GM18511 (cell line): ENCODE measurements at regions not wholly inside any gene's neighbourhood (a gene's known extent, or its start where the extent isn't known, plus 50 kb on each side); places are given as distances from the start of the nearest gene placed in this dataset.
"Not testable (repeated sequence)": the region's sequence is repeated elsewhere in the genome, so short reads cannot be mapped to it uniquely, and the experiment has no call there.

Experiments
- ATAC-seq: cut with Tn5 transposase; IDR thresholded peaks from one replicate; pipeline ENCODE4 v1.9.1; 2021; ENCODE audit warnings: mild to moderate bottlenecking, moderate library complexity; ENCODE audit not compliant: unreplicated experiment

DNA sequence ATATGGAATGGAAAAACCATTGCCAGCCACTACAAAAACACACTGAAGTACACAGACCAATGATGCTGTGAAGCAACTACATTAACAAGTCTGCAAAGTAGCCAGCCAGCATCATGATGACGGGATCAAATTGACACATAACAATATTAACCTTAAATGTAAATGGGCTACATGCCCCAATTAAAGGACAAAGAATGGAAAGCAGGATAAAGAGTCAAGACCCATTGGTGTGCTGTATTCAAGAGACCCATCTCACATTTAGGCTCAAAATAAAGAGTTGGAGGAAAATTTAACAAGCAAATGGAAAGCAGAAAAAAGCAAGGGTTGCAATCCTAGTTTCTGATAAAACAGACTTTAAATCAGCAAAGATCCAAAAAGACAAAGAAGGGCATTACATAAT is 188.5 kb upstream of the HAND2 start:
- not testable (repeated sequence) for ATAC-seq

DNA sequence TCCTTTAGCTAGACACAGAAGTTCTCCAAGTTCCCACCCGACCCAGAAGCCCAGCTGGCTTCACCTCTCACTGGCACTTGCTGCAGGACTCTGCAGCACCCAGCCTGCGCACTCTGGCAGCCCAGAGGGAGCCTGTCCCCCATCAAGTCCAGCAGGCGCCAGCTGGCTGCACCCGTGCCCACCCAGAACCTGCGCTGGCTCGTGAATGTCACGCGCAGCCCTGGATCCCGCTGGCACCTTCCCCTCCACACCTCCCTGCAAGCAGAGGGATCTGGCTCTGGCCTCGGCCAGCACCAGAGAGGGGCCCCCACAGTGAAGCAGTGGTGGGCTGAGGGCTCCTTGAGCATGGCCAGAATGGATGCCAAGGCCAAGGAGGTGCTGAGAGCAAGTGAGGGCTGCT is 187.6 kb upstream of the HAND2 start:
- no peak for ATAC-seq

DNA sequence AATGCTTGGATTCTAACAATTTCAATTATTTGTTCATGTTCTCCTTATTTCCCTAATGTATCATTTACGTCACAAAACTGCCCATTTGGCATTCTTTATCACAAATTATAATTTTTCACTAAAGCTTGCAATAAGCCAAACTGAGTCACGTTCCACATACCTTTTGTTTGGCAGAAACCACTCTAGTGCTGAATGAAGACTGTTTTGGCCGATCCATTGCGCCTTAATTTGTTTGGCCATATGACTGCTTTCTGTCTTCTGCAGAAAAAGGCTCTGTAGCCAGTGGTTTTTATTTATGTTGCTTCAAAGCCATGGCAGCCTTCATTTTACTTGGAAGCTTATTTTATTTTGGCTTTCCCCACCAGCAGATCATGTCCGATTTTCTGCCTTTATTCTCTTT is 184.4 kb upstream of the HAND2 start:
- no peak for ATAC-seq

DNA sequence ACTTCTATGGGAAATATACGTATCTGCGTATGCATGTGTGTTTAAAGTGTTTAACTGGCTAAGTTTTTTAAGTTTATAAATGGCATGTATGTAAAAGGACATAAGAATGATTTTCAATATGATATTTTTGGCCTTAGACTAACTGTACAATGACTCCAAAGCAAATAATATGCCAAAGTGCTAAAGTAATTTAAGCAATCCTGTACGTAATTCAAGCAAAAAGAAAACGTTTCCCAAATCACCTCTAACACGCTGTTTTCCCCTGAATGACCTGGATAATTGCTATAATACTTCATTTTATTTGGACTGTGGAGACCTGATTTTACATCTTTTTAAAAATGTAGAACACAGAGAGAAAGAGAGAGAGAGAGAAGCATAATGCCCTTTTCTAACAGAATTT is 183.0 kb upstream of the HAND2 start:
- ATAC-seq, result no peak

DNA sequence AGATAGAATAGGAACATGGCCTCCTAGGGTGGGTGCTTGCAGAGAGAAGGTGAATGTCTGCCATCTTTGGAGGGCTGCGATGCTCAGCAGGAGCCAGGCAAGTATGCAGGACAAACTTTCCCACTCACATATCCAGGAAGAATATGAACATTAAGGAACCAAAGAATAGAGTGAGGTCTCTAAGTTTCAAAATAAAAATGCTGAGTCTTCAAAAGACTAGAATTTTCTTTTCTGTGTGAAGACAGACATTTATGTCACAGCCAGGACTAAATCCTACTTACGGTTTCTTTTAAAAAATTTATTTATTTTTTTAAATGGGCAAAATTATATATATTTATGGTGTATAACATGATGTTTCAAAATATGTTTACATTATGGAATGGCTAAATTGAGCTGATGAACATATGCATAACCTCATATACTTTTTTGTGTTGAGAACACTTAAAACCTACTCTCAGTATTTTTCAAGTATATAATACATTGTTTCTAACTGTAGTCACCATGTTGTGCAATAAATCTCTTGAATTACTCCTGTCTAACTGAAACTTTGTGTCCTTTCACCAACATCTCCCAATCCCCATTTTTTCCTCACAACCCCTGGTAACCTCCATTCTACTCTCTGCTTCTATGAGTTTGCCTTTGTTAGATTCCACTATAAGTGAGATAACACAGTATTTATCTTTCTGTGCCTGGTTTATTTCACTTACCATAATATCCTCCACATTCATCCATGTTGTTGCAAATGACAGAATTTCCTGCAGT is 177.8 kb upstream of the HAND2 start:
- no peak for ATAC-seq

DNA sequence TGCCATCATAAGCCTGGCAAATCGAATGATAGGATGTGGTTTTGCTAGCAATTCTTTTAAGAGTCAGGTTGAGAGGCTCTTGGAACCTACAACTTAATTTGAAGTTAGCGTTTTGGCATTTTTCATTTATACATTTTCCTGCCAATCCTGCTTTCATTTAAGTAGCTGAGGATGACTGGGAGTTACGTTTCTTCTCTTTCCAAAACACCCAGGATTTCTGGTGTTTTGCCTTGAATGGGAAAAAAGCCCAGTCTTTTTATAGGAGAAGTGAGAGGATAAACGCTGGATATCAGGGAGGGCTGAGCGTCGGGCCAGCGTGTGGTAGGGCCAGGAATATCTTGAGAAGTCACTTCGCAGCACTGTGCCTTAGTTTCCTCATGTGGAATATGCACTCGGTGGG is 174.2 kb upstream of the HAND2 start:
- ATAC-seq, result no peak

DNA sequence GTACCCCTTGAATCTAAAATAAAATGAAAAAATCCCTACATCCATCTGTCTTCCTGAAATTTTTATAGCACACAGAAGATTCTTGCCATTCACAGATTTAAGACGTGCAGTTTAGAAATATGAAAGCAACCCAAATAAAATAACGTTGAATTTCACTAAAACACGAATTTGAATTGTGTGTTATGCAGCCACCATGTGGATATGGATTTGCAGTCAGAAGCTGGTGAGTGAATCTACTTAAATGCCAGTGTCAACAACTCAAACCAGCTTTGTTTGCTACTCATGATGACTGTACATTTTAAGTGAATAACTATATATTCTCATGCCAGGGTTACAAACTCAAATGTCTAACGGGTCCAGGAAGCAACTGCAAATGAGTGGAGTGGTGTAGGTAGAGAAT is 173.0 kb upstream of the HAND2 start:
- ATAC-seq, result no peak

DNA sequence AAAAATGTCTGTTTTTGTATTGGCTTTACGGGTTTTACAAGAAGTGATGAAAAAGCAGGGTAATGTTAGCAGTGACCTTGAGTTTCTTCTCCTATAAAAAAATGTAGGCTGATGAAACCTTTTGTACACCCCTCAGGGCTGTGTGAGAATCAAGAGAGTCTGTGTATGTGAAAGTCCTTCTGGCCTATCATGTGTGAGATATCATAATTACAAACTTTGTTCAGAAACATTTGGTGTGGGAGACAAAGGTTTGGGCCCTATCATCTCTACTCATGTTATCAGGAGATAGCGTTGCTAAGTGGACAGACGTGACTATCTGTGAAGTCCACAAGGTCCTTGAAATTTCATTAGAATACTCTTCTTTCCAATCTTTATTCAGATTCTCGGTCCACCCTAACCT is 170.6 kb upstream of the HAND2 start:
- no peak for ATAC-seq

DNA sequence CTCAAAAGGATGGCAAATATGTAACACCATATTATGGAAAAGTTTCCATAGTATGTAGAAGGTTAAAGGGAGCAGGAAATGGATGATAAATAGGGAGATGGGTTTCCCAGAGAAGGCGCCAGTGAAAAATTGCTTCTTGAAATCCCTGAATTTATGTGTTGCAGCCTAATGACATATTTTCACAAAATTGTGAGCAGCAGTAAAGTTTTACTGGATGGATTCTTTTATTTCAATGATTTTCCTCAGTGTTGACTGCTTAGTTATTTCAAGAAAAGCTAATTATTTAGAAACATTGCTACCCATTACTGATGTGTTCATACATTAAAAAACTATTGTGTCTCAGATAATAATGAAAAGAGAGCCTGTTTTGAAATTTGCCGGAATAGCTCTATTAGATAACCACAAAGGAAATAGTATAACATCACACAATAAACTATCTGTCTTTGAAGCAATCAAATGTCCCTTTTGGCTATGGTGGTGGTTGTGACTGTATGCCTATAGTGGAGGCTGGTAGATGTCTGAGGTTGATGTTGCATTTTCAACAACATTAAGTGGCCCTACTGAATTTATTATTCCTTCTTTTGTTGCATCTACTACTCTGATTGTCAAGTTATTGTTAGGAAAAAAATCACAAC is 169.9 kb upstream of the HAND2 start:
- ATAC-seq, result no peak

DNA sequence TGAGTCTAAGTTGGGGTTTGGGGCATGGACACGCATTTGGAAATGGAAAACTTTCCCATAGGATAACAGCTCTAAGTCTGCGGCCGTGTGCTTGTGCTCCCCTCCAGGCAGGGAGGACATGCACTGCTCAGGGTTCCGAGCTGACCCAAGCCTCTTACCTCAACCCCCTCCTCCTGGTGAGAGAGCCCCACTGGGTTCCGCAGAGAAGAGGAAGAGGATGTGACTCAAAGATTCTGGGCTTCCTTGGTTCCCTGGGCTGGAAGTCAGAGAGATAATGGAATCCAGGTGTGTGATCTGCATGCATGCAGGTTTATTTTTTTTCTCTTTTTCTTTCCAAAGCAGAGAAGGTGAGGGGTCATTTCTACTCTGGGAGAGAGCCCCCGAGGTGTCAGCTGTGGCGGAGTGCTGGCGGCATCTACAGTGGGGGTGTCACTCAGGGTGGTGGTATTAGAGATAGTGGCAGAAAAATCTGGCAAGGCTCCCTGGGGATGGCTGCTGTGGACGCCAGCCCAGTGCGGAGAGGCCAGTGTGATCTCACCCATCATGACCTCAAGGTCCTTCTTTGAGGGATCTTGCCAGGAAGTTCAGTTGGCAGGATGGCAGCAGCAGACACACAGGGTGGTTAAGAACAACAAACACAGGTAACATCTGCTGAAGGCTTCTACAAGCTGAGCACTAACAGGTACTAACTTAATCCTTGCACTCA is 168.7 kb upstream of the HAND2 start:
- no peak for ATAC-seq

DNA sequence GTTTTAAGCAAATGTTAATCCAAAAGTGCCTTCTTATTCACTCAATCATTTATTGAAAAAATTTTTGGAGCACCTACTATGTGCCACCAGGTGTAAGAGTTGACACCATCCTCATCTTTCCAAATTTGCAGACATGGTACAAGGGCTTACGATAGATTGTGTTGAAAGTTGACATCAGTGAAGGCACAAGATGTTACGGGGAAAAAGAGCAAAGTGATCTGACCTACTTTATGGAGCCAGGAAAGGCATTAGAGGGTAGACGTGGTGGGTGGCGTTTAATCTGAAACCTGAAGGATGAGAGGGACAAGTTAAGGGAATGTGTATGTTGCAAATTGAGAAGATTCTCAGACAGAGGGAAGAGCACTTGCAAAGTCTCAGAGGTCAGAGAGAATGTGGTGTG is 167.8 kb upstream of the HAND2 start:
- ATAC-seq, result no peak

DNA sequence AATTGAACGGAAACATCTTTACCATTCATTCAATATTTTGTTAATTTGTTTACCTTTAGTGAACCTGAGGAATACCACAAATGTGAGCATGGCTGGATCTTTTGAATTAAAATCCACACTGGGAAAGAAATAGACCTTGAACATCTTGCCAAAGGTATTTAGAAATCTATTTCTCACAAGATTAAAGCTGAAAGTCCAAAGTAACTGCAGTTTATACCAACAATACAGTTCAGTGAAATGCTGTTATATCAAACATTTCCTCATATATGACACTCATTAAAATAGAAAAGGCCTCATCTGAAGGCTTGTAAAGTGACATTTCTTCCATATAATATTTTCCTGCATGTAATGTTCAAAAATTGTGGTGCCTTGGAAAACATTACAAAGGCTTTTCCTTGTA is 166.5 kb upstream of the HAND2 start:
- ATAC-seq, result no peak

DNA sequence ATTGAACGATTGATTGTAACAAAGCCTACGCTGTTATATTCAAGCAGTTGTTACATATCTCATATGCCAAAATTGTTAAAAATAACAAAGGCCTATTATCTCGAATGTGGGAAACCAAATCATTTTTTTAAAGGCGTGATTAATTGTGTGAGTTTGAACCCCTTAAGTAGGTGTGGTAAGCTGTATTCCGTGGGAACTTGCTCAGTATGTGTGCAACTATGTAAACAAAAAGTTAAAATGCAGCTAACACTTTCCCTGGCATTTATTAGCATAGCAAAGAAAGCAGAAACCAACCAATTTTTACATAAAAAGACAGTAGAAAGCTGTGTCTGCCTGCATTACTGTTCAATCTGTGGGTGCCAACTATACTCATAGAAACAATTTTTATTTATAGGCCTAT is 166.0 kb upstream of the HAND2 start:
- ATAC-seq, result no peak

DNA sequence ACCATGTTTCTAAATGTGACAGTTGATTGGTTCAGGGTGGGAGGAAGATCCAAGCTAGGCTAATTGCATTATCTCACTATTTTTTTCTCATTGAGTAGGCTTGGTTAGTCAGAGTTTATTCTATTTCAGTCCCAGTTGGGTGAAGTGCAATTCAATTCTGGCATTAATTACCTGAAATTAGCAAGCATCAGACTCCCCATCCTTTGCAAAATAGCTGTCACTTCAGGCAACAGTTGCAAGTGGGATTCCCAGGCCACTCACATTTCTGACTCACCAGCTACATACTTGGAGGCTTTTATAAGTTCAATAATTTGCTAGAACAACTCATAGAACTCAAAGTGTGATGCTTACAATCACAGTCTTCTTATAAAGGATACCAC is 155.8 kb upstream of the HAND2 start:
- no peak for ATAC-seq

DNA sequence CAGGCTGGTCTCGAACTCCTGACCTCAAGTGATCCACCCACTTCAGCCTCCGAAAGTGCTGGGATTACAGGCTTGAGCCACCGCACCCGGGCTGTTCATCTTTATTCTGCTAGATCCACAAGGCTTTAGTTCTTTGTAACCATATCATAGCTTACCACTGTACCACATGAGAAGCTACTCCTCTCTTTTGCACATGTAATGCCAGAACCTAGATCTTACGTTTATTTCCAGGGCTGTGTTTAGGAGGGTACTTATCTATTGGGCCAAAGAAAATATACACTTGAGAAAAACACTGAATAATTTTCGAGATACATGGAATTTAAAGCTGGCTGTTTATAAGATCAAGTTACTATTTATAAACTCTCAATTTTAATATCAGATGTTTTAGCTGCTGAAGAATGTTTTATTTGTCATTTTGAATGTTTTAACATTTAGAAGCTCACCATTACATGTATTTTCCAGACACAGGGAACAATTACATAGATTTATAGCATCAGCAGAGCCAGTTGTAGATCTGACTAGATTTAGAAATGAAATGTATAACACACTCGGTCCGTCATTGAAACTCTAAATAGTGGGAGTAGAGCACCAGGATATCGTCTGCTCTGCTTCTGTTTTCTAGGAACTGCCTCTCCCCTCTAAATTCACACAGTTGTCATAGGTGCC is 155.3 kb upstream of the HAND2 start:
- no peak for ATAC-seq

DNA sequence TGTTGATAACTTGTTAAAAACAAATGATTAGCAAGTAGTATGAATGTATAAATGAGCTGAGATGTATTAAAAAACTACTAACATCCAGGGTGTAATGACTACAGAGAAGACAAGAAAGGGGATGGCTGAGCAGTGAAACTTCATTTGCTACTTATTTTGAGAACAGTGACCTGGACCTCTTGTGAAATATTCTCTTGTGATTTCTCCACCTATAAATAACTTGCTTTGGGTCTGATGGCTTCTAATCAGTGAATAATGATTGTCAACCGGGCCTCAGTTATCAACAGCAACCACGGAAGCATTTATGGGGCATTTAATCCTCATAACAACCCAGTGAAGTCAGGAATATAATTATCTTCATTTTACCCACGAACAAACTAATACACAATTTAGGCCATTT is 154.2 kb upstream of the HAND2 start:
- ATAC-seq, result no peak

DNA sequence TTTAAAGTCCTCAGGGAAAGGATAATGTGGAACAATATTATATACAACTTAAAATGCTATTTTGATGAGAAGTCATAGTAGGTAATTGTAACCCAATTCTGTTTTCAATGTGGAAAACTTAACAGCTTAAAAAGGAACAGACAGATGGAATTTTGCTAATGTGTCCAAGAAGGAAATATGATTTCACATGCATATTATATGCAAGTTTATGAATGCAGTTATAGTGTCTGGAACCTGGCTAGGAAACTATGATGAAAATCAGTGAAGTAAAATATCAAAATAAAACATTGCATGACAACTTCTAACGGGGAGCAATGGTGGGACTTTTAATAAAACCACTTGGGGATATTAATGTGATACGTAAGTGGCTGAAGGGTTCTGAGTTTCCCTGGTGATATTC is 152.6 kb upstream of the HAND2 start:
- ATAC-seq, result no peak

DNA sequence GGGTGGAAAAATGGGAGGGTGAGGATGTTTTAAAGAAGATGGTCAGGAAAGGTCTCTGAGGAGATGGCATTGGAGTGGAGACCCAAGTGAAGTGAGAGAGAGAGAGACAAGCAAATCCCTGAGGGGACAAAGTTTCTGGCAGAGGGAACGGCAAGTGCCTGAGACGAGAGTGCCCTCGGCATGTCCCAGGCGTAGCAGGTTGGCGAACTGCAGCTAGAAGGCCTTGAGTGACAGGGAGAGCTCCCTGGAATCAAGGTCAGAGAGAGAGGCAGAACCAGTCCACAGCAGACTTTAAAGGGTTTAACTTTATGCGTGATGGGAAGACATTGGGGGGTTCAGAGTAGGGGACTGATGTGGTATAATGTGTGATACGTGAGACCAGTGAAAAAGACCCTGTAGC is 150.2 kb upstream of the HAND2 start:
- no peak for ATAC-seq

DNA sequence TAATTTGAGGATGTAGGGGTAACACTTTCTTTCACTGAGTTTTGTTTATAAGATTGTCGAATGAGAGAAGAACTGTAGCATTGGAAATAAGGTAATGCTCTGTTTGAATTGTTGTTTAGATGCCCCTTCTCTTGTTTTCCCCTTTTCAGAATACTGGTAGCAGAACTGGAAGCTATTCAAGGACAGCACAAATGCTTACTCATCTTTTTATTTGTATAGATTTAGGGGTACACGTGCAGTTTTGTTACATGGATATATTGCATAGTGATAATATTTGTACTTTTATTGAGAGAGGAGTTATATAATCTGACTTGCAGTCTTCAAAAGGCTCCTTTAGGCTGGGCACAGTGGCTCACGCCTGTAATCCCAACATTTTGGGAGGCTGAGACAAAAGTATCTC is 145.4 kb upstream of the HAND2 start:
- no peak for ATAC-seq

DNA sequence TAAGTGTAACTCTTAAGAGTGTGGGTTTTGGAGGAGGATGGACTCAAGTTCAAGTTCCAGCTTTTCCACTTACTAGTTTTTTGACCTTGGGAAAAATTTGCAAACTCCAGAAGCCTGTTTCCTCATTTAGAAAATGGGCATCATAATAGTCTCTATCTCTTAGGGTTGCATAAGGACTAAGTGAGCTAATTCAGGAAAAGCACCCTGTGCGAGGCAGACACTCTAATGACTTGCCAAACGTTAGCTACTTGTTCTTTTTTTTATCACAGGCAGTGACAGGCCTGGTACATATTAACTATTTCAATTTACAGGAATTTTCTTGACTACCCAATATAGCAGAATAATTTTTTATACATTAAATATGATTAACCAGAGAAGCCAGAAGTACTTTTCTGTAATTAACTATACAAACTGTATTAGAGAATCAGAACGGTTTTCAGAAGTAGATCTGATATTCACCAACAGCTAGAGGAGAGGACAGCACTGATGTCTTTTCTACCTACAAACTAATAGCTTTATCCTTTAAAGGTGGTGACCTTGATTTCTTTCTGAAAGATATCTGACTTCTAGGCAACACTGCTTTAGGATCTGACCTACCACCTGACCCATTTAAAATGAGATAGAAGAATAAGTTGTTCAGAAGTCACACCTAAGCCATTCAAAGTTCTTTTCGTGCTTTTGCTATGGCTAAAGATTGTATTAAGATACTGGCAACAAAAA is 139.6 kb upstream of the HAND2 start:
- ATAC-seq, result no peak

DNA sequence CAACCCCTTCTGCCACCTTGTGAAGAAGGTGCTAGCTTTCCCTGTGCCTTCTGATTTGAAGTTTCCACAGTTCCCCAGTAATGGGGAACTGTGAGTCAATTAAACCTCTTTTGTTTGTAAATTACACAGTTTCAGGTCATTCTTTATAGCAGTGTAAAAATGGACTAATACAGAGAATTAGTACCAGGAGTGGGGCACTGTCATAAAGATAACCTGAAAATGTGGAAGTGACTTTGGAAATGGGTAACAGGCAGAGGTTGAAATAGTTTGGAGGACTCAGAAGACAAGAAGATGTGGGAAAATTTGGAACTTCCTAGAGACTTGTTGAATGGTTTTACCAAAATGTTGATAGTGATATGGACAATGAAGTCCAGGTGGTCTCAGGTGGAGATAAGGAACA is 131.0 kb upstream of the HAND2 start:
- ATAC-seq, result no peak
